ENCODE measurements at regions not wholly inside any gene's neighbourhood (a gene's known extent, or its start where the extent isn't known, plus 50 kb on each side); places are given as distances from the start of the nearest gene placed in this dataset.

- Histone ChIP-seq H3K36me3 (ENCODE audit: control insufficient read depth, insufficient read depth, low read length) (no peaks in the 10 kb centered on the region), H3K4me3 (ENCODE audit: low read depth, low read length) (no peak overlapping the region), H3K4me1 (ENCODE audit: control insufficient read depth, insufficient read depth, low read length, poor library complexity, severe bottlenecking) (no peaks in the 10 kb centered on the region), H3K27me3 (ENCODE audit: control insufficient read depth, insufficient read depth, low read length) (no peaks in the 10 kb centered on the region), H3K9me3 (ENCODE audit: control insufficient read depth in 2 of 2, low read length in 2 of 2) (no peaks in the 10 kb centered on the region), H3K27ac (ENCODE audit: insufficient read depth, low read length, poor library complexity, severe bottlenecking) (no peak overlapping the region)
- H3K27ac Mint-ChIP-seq: no peak overlapping the region
- H3K4me1 Mint-ChIP-seq: peaks cover 0 to 3% (median 0%) of the 10 kb centered on the region in 4 donors
- H3K36me3 Mint-ChIP-seq: no peaks in the 10 kb centered on the region
- ATAC-seq (ENCODE audit: low read depth in 2 of 2) (no peak), DNase-seq (no peak)
- no peaks in the 10 kb centered on the region for H3K9me3 Mint-ChIP-seq
- H3K4me3 Mint-ChIP-seq: no peak overlapping the region
- H3K27me3 Mint-ChIP-seq: peaks cover 25% of the 10 kb centered on the region
Observed at GRCh38 chr20:62560162-62560561, 82.1 kb upstream of the SLCO4A1 start.

GRCh38 chr20:62561182-62561581 is 81.1 kb upstream of the SLCO4A1 start:
- Mint-ChIP-seq H3K4me1 (peaks cover 0 to 3% (median 0%) of the 10 kb centered on the region in 4 donors), H3K27ac (no peak overlapping the region), H3K36me3 (no peaks in the 10 kb centered on the region), H3K4me3 (no peak overlapping the region), H3K9me3 (no peaks in the 10 kb centered on the region), H3K27me3 (peaks cover 25% of the 10 kb centered on the region)
- no peak overlapping the region for H3K27ac ChIP-seq (ENCODE audit: insufficient read depth, low read length, poor library complexity, severe bottlenecking)
- no peak for DNase-seq
- H3K9me3 ChIP-seq (ENCODE audit: control insufficient read depth in 2 of 2, low read length in 2 of 2): no peaks in the 10 kb centered on the region
- no peak for ATAC-seq (ENCODE audit: low read depth in 2 of 2)
- H3K36me3 ChIP-seq (ENCODE audit: control insufficient read depth, insufficient read depth, low read length): no peaks in the 10 kb centered on the region
- H3K27me3 ChIP-seq (ENCODE audit: control insufficient read depth, insufficient read depth, low read length): no peaks in the 10 kb centered on the region
- H3K4me1 ChIP-seq (ENCODE audit: control insufficient read depth, insufficient read depth, low read length, poor library complexity, severe bottlenecking): no peaks in the 10 kb centered on the region
- no peak overlapping the region for H3K4me3 ChIP-seq (ENCODE audit: low read depth, low read length)

- no peaks in the 10 kb centered on the region for H3K4me1 ChIP-seq (ENCODE audit: control insufficient read depth, insufficient read depth, low read length, poor library complexity, severe bottlenecking)
- Mint-ChIP-seq H3K4me3 (no peak overlapping the region), H3K4me1 (peaks cover 0 to 3% (median 0%) of the 10 kb centered on the region in 4 donors), H3K27ac (no peak overlapping the region), H3K36me3 (no peaks in the 10 kb centered on the region), H3K9me3 (no peaks in the 10 kb centered on the region), H3K27me3 (peaks cover 25% of the 10 kb centered on the region)
- no peak overlapping the region for H3K4me3 ChIP-seq (ENCODE audit: low read depth, low read length)
- ATAC-seq (ENCODE audit: low read depth in 2 of 2): no peak
- H3K36me3 ChIP-seq (ENCODE audit: control insufficient read depth, insufficient read depth, low read length): no peaks in the 10 kb centered on the region
- no peaks in the 10 kb centered on the region for H3K27me3 ChIP-seq (ENCODE audit: control insufficient read depth, insufficient read depth, low read length)
- no peak overlapping the region for H3K27ac ChIP-seq (ENCODE audit: insufficient read depth, low read length, poor library complexity, severe bottlenecking)
- DNase-seq: no peak
- no peaks in the 10 kb centered on the region for H3K9me3 ChIP-seq (ENCODE audit: control insufficient read depth in 2 of 2, low read length in 2 of 2)
Observed at GRCh38 chr20:62561948-62562347, 80.4 kb upstream of the SLCO4A1 start.

GRCh38 chr20:62562831-62563230 is 79.5 kb upstream of the SLCO4A1 start:
- peaks cover 0 to 3% (median 0%) of the 10 kb centered on the region in 4 donors for H3K4me1 Mint-ChIP-seq
- no peak for DNase-seq

GRCh38 chr20:62563561-62563960 is 78.7 kb upstream of the SLCO4A1 start:
- Histone ChIP-seq H3K9me3 (ENCODE audit: control insufficient read depth in 2 of 2, low read length in 2 of 2) (no peaks in the 10 kb centered on the region), H3K27me3 (ENCODE audit: control insufficient read depth, insufficient read depth, low read length) (no peaks in the 10 kb centered on the region), H3K27ac (ENCODE audit: insufficient read depth, low read length, poor library complexity, severe bottlenecking) (no peak overlapping the region), H3K4me3 (ENCODE audit: low read depth, low read length) (no peak overlapping the region), H3K4me1 (ENCODE audit: control insufficient read depth, insufficient read depth, low read length, poor library complexity, severe bottlenecking) (no peaks in the 10 kb centered on the region), H3K36me3 (ENCODE audit: control insufficient read depth, insufficient read depth, low read length) (no peaks in the 10 kb centered on the region)
- H3K36me3 Mint-ChIP-seq: no peaks in the 10 kb centered on the region
- peaks cover 0 to 3% (median 0%) of the 10 kb centered on the region in 4 donors for H3K4me1 Mint-ChIP-seq
- no peak overlapping the region for H3K27ac Mint-ChIP-seq
- DNase-seq: no peak
- H3K4me3 Mint-ChIP-seq: no peak overlapping the region
- peaks cover 20% of the 10 kb centered on the region for H3K27me3 Mint-ChIP-seq
- no peak for ATAC-seq (ENCODE audit: low read depth in 2 of 2)
- no peaks in the 10 kb centered on the region for H3K9me3 Mint-ChIP-seq

More at GRCh38 chr20:62562831-62563230, 79.5 kb upstream of the SLCO4A1 start:
- H3K9me3 ChIP-seq (ENCODE audit: control insufficient read depth in 2 of 2, low read length in 2 of 2): no peaks in the 10 kb centered on the region
- no peaks in the 10 kb centered on the region for H3K36me3 ChIP-seq (ENCODE audit: control insufficient read depth, insufficient read depth, low read length)
- H3K27me3 ChIP-seq (ENCODE audit: control insufficient read depth, insufficient read depth, low read length): no peaks in the 10 kb centered on the region
- H3K27ac ChIP-seq (ENCODE audit: insufficient read depth, low read length, poor library complexity, severe bottlenecking): no peak overlapping the region
- H3K4me1 ChIP-seq (ENCODE audit: control insufficient read depth, insufficient read depth, low read length, poor library complexity, severe bottlenecking): no peaks in the 10 kb centered on the region
- H3K36me3 Mint-ChIP-seq: no peaks in the 10 kb centered on the region
- peaks cover 25% of the 10 kb centered on the region for H3K27me3 Mint-ChIP-seq
- H3K27ac Mint-ChIP-seq: no peak overlapping the region
- H3K9me3 Mint-ChIP-seq: no peaks in the 10 kb centered on the region
- no peak overlapping the region for H3K4me3 ChIP-seq (ENCODE audit: low read depth, low read length)
- ATAC-seq (ENCODE audit: low read depth in 2 of 2): no peak
- H3K4me3 Mint-ChIP-seq: no peak overlapping the region

GRCh38 chr20:62564456-62565245 is 77.7 kb upstream of the SLCO4A1 start:
- H3K36me3 Mint-ChIP-seq: no peaks in the 10 kb centered on the region
- Histone ChIP-seq H3K36me3 (ENCODE audit: control insufficient read depth, insufficient read depth, low read length) (no peaks in the 10 kb centered on the region), H3K4me1 (ENCODE audit: control insufficient read depth, insufficient read depth, low read length, poor library complexity, severe bottlenecking) (no peaks in the 10 kb centered on the region), H3K27me3 (ENCODE audit: control insufficient read depth, insufficient read depth, low read length) (no peaks in the 10 kb centered on the region), H3K4me3 (ENCODE audit: low read depth, low read length) (no peak overlapping the region), H3K9me3 (ENCODE audit: control insufficient read depth in 2 of 2, low read length in 2 of 2) (no peaks in the 10 kb centered on the region), H3K27ac (ENCODE audit: insufficient read depth, low read length, poor library complexity, severe bottlenecking) (no peak overlapping the region)
- DNase-seq: no peak
- no peaks in the 10 kb centered on the region for H3K9me3 Mint-ChIP-seq
- H3K4me1 Mint-ChIP-seq: peaks cover 0 to 3% (median 0%) of the 10 kb centered on the region in 4 donors
- peaks cover 17% of the 10 kb centered on the region for H3K27me3 Mint-ChIP-seq
- no peak for ATAC-seq (ENCODE audit: low read depth in 2 of 2)
- H3K27ac Mint-ChIP-seq: no peak overlapping the region
- H3K4me3 Mint-ChIP-seq: no peak overlapping the region

GRCh38 chr20:62566266-62566665 is 76.0 kb upstream of the SLCO4A1 start:
- H3K27me3 Mint-ChIP-seq: peaks cover 9% of the 10 kb centered on the region
- ATAC-seq (ENCODE audit: low read depth in 2 of 2) (no peak), DNase-seq (no peak)
- H3K27ac ChIP-seq (ENCODE audit: insufficient read depth, low read length, poor library complexity, severe bottlenecking): no peak overlapping the region
- H3K36me3 Mint-ChIP-seq: no peaks in the 10 kb centered on the region
- H3K9me3 ChIP-seq (ENCODE audit: control insufficient read depth in 2 of 2, low read length in 2 of 2): no peaks in the 10 kb centered on the region
- H3K27ac Mint-ChIP-seq: no peak overlapping the region
- H3K4me3 ChIP-seq (ENCODE audit: low read depth, low read length): no peak overlapping the region
- H3K27me3 ChIP-seq (ENCODE audit: control insufficient read depth, insufficient read depth, low read length): no peaks in the 10 kb centered on the region
- H3K9me3 Mint-ChIP-seq: no peaks in the 10 kb centered on the region
- H3K4me1 ChIP-seq (ENCODE audit: control insufficient read depth, insufficient read depth, low read length, poor library complexity, severe bottlenecking): no peaks in the 10 kb centered on the region
- H3K36me3 ChIP-seq (ENCODE audit: control insufficient read depth, insufficient read depth, low read length): no peaks in the 10 kb centered on the region
- peaks cover 0 to 4% (median under 1%) of the 10 kb centered on the region in 4 donors for H3K4me1 Mint-ChIP-seq
- H3K4me3 Mint-ChIP-seq: no peak overlapping the region

- DNase-seq: no peak
- no peak overlapping the region for H3K4me3 ChIP-seq (ENCODE audit: low read depth, low read length)
- H3K36me3 ChIP-seq (ENCODE audit: control insufficient read depth, insufficient read depth, low read length): no peaks in the 10 kb centered on the region
- H3K27ac ChIP-seq (ENCODE audit: insufficient read depth, low read length, poor library complexity, severe bottlenecking): no peak overlapping the region
- Mint-ChIP-seq H3K4me1 (peaks cover 0 to 2% (median under 1%) of the 10 kb centered on the region in 4 donors), H3K4me3 (no peak overlapping the region), H3K27me3 (peaks cover 4% of the 10 kb centered on the region), H3K27ac (no peak overlapping the region), H3K36me3 (no peaks in the 10 kb centered on the region), H3K9me3 (peaks cover 0 to under 1% (median 0%) of the 10 kb centered on the region in 7 donors)
- no peak for ATAC-seq (ENCODE audit: low read depth in 2 of 2)
- no peaks in the 10 kb centered on the region for H3K9me3 ChIP-seq (ENCODE audit: control insufficient read depth in 2 of 2, low read length in 2 of 2)
- H3K27me3 ChIP-seq (ENCODE audit: control insufficient read depth, insufficient read depth, low read length): no peaks in the 10 kb centered on the region
- H3K4me1 ChIP-seq (ENCODE audit: control insufficient read depth, insufficient read depth, low read length, poor library complexity, severe bottlenecking): no peaks in the 10 kb centered on the region
Observed at GRCh38 chr20:62566771-62567170, 75.5 kb upstream of the SLCO4A1 start.
